ENCODE measurements at regions not wholly inside any gene's neighbourhood (a gene's known extent, or its start where the extent isn't known, plus 50 kb on each side); places are given as distances from the start of the nearest gene placed in this dataset.

DNA sequence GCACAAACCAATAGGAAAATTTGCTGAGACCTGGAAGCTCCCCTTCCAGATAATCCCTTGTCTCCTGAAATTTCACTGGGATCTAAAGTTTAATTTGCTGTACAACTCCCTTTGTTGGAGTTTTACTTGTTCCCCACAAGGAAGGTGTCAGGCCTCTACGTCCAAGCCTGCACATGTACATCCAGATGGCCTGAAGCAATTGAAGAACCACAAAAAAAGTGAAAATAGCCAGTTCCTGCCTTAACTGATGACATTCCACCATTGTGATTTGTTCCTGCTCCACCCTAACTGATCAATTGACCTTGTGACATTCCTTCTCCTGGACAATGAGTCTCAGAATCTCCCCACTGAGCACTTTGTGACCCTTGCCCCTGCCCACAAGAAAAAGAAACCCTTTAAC is 716.0 kb upstream of the PCDH20 start:
- TF ChIP-seq, protein P1, sequence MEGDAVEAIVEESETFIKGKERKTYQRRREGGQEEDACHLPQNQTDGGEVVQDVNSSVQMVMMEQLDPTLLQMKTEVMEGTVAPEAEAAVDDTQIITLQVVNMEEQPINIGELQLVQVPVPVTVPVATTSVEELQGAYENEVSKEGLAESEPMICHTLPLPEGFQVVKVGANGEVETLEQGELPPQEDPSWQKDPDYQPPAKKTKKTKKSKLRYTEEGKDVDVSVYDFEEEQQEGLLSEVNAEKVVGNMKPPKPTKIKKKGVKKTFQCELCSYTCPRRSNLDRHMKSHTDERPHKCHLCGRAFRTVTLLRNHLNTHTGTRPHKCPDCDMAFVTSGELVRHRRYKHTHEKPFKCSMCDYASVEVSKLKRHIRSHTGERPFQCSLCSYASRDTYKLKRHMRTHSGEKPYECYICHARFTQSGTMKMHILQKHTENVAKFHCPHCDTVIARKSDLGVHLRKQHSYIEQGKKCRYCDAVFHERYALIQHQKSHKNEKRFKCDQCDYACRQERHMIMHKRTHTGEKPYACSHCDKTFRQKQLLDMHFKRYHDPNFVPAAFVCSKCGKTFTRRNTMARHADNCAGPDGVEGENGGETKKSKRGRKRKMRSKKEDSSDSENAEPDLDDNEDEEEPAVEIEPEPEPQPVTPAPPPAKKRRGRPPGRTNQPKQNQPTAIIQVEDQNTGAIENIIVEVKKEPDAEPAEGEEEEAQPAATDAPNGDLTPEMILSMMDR (conservative IDR thresholded peaks at IDR 0.05; ENCODE audit: control insufficient read depth, insufficient read depth, low read depth, low read length): no peak
- DNase-seq (ENCODE audit: low read depth): no peak
- no peak overlapping the region for H3K4me3 ChIP-seq (ENCODE audit: control insufficient read depth, low read depth, low read length)

DNA sequence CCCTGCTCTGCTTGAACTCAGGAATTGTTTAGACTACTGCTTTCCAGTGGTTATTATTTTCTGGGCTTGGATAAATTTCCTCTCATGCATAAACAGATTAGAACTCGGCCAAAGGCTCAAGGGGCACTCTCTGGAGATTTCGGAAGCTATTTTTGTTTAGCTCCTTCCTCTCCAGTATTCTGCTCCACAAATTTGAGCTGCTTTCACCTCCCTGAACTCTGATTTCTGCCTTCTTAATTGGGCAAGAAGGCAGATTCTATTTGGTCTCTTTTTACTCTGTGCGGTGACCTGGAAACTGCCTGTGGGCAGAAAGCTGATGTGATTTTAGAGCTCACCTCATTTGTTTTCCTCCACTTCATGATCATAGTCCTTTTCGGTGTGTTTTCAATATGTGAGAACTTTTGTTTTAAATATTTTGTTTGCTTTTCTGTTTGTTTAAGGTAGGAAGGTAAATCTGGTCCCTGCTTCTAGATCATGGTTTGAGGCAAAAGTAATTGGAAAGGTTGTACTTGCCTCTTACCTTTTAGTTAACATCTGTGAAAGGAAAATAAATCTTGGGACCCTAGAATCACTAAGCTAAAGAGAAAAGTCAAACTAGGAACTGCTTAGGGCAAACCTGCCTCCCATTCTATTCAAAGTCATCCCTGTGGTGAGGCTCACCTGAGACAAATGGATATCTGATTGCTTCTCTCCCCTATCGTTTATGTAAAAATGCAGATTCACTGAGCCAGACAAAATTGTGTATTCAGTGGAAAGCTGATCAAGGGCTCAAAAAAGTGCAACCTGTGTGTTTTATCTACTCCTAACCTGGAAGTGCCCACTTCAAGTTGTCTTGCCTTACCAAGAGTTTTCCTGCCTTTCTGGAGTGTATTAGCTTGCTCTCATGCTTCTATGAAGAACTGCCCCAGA is 714.7 kb upstream of the PCDH20 start:
- no peak for DNase-seq (ENCODE audit: low read depth)
- TF ChIP-seq, protein P1 (conservative IDR thresholded peaks at IDR 0.05; ENCODE audit: control insufficient read depth, insufficient read depth, low read depth, low read length): no peak
- H3K4me3 ChIP-seq (ENCODE audit: control insufficient read depth, low read depth, low read length): no peak overlapping the region

DNA sequence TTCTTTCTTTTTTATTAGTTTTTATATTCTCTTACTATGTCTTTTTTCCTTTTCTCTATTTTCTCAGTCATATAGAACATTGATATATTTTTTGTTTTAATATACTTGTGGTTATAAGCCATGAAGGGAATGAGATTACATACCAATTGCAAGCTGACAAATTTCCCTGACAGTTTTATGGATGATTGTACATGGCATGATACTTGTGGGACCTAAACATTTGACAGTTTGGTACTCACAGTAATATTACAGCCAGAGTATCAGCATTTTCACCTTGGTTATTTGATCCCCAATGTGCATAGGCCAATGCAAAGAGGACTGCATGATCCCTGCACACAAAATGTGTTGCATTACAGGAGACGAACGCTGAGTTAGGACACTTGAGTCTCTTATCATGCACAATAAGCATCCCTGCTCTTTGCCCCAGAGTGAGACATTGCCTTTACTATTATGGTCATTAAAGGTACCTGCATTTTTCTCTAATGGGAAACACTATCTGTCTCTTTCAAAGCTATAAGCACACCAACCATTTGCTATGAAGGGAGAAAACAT is 713.4 kb upstream of the PCDH20 start:
- TF ChIP-seq, protein P1 (conservative IDR thresholded peaks at IDR 0.05; ENCODE audit: control insufficient read depth, insufficient read depth, low read depth, low read length): no peak
- no peak for DNase-seq (ENCODE audit: low read depth)
- no peak overlapping the region for H3K4me3 ChIP-seq (ENCODE audit: control insufficient read depth, low read depth, low read length)

DNA sequence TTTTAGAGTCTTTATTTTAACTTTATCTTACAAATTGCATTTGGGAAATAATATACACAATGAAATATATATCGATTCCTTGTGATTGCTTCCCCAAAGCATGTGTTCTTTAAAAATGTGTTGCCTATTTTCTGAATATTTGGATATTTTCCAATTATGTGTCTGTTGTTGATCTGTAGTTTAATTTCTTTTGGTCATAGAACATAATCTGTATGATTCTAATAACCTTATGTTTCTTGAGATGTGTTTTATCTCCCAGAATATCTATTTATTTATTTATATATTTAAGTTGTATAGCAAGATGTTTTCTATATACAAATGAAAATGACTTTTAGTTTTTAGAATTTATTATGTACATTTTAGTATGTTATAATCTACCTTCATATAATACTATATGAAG is 710.8 kb upstream of the PCDH20 start:
- TF ChIP-seq, protein P1 (conservative IDR thresholded peaks at IDR 0.05; ENCODE audit: control insufficient read depth, insufficient read depth, low read depth, low read length): no peak
- H3K4me3 ChIP-seq (ENCODE audit: control insufficient read depth, low read depth, low read length): no peak overlapping the region
- DNase-seq (ENCODE audit: low read depth): no peak

DNA sequence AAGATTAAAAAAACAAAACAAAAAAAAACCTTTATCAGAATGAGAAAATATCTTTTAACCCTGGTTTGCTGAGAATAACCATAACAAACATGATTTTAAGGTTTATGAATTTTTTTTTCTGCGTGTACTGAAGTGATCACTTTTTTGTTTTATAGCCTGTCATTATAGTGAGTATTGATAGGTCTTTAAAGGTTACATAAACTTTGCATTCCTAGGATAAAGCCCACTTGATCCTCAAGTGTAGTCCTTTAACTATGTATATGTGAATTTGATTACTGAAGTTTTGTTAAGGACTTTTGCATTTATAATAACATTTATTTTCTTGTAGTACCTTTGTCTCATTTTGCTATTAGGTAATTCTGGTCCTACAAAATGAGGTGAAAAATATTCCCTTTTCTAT is 709.8 kb upstream of the PCDH20 start:
- TF ChIP-seq, protein P1 (conservative IDR thresholded peaks at IDR 0.05; ENCODE audit: control insufficient read depth, insufficient read depth, low read depth, low read length): no peak

DNA sequence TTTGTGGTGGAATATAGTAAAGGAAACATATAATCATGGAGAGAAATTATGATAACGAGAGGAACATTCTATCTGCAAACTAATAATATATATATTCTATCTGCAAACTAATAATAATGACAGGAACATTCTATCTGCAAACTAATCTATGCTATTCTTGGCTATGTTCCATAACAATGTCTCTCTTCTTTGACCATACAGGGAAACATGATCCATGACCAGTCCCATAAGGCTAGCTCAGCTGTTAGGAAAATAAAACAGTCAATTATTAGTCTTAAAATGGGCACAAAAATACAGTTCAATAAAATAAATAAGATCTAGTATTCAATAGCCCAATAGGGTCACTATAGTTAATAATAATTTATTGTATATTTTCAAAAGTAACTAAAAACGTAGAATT is 707.8 kb upstream of the PCDH20 start:
- H3K4me3 ChIP-seq (ENCODE audit: control insufficient read depth, low read depth, low read length): no peak overlapping the region
- DNase-seq (ENCODE audit: low read depth): no peak
- TF ChIP-seq, protein P1 (conservative IDR thresholded peaks at IDR 0.05; ENCODE audit: control insufficient read depth, insufficient read depth, low read depth, low read length): no peak

More for the DNA sequence above, 709.8 kb upstream of the PCDH20 start:
- no peak overlapping the region for H3K4me3 ChIP-seq (ENCODE audit: control insufficient read depth, low read depth, low read length)
- no peak for DNase-seq (ENCODE audit: low read depth)

Data from fibroblast of mammary gland (primary cell).